Liver (tissue), 8 donors: ENCODE measurements at regions not wholly inside any gene's neighbourhood (a gene's known extent, or its start where the extent isn't known, plus 50 kb on each side); places are given as distances from the start of the nearest gene placed in this dataset.
"Not testable (repeated sequence)": the region's sequence is repeated elsewhere in the genome, so short reads cannot be mapped to it uniquely, and the experiment has no call there.

Source experiments
- DNase-seq: peaks from one replicate; pipeline ENCODE4 v3.0.0-alpha.2; 2017; ENCODE audit warnings: low spot score
- H3K27ac ChIP-seq, 2 donors: one replicate each; pipeline ENCODE4 v1.7.0; 2013; ENCODE audit warnings: inconsistent platforms in 2 of 2, low read length in 2 of 2, control low read depth in 1 of 2, low read depth in 1 of 2, mild to moderate bottlenecking in 1 of 2
- H3K27me3 ChIP-seq, 4 donors: one replicate each; pipeline versions ENCODE4 v1.6.1 to v1.7.0; 2013; ENCODE audit warnings: low read length in 3 of 4, inconsistent platforms in 1 of 4, mild to moderate bottlenecking in 1 of 4, moderate library complexity in 1 of 4; ENCODE audit not compliant: control insufficient read depth in 4 of 4, insufficient read depth in 4 of 4
- H3K36me3 ChIP-seq, 4 donors: one replicate each; pipeline versions ENCODE4 v1.6.1 to v1.7.0; 2013; ENCODE audit warnings: low read length in 3 of 4, mild to moderate bottlenecking in 3 of 4, low read depth in 1 of 4, moderate library complexity in 1 of 4; ENCODE audit not compliant: control insufficient read depth in 4 of 4, insufficient read depth in 3 of 4
- H3K4me1 ChIP-seq, 4 donors: one replicate each; pipeline versions ENCODE4 v1.6.1 to v1.7.0; 2013; ENCODE audit warnings: low read length in 3 of 4, mild to moderate bottlenecking in 3 of 4, moderate library complexity in 1 of 4; ENCODE audit not compliant: control insufficient read depth in 4 of 4, insufficient read depth in 4 of 4
- H3K4me3 ChIP-seq, 3 donors: one replicate each; pipeline versions ENCODE4 v1.6.1 to v1.7.0; 2013; ENCODE audit warnings: low read length in 3 of 3, control low read depth in 1 of 3, low read depth in 1 of 3, mild to moderate bottlenecking in 1 of 3
- H3K9ac ChIP-seq, 2 donors: one replicate each; pipeline ENCODE4 v1.7.0; 2013; ENCODE audit warnings: low read length in 2 of 2, mild to moderate bottlenecking in 2 of 2, moderate library complexity in 2 of 2, control low read depth in 1 of 2, low read depth in 1 of 2
- H3K9me3 ChIP-seq, 4 donors: one replicate each; pipeline versions ENCODE4 v1.6.1 to v1.7.0; 2013; ENCODE audit warnings: low read length in 3 of 4; ENCODE audit not compliant: control insufficient read depth in 4 of 4
- ATF3 ChIP-seq: IDR thresholded peaks from 2 replicates; pipeline ENCODE4 v1.6.1; 2016; ENCODE audit warnings: antibody characterized with exemption
- CTCF ChIP-seq: fragments of 150-350 bp; IDR thresholded peaks from 2 replicates; pipeline ENCODE4 v1.5.1; 2017; ENCODE audit warnings: improper control_type of control experiment, low read depth, low read length; ENCODE audit not compliant: missing input control
- EGR1 ChIP-seq, 2 donors: IDR thresholded peaks; 2 replicates each; pipeline ENCODE4 v1.6.1; 2016 to 2018; ENCODE audit warnings: antibody characterized with exemption in 2 of 2, low read depth in 2 of 2
- FOXA1 ChIP-seq: IDR thresholded peaks from 2 replicates; pipeline ENCODE4 v1.6.1; 2016; ENCODE audit warnings: antibody characterized with exemption
- FOXA2 ChIP-seq: IDR thresholded peaks from 2 replicates; pipeline ENCODE4 v1.6.1; 2016; ENCODE audit warnings: antibody characterized with exemption
- GABPA ChIP-seq, 2 donors: IDR thresholded peaks in 1 of 2; conservative IDR thresholded peaks in 1 of 2; 2 replicates each; pipeline ENCODE4 v1.6.1; 2016; ENCODE audit warnings: antibody characterized with exemption in 2 of 2, mild to moderate bottlenecking in 1 of 2, moderate library complexity in 1 of 2
- HNF4A ChIP-seq, 2 donors: conservative IDR thresholded peaks; 2 replicates each; pipeline ENCODE4 v1.6.1; 2016; ENCODE audit warnings: antibody characterized with exemption in 2 of 2, mild to moderate bottlenecking in 2 of 2
- HNF4G ChIP-seq: IDR thresholded peaks from 2 replicates; pipeline ENCODE4 v1.6.1; 2016; ENCODE audit warnings: antibody characterized with exemption
- JUND ChIP-seq, 2 donors: IDR thresholded peaks; 2 replicates each; pipeline ENCODE4 v1.6.1; 2016; ENCODE audit warnings: antibody characterized with exemption in 2 of 2
- RAD21 ChIP-seq, 2 donors: IDR thresholded peaks; 2 replicates each; pipeline ENCODE4 v1.6.1; 2016; ENCODE audit warnings: antibody characterized with exemption in 2 of 2, mild to moderate bottlenecking in 2 of 2
- REST ChIP-seq: IDR thresholded peaks from 2 replicates; pipeline ENCODE4 v1.6.1; 2016; ENCODE audit warnings: antibody characterized with exemption, mild to moderate bottlenecking
- RXRA ChIP-seq, 2 donors: IDR thresholded peaks; 2 replicates each; pipeline ENCODE4 v1.6.1; 2017 to 2018; ENCODE audit warnings: antibody characterized with exemption in 2 of 2, mild to moderate bottlenecking in 1 of 2
- SP1 ChIP-seq: IDR thresholded peaks from 2 replicates; pipeline ENCODE4 v1.6.1; 2018; ENCODE audit warnings: antibody characterized with exemption, mild to moderate bottlenecking
- TAF1 ChIP-seq: conservative IDR thresholded peaks from 2 replicates; pipeline ENCODE4 v1.6.1; 2016; ENCODE audit warnings: antibody characterized with exemption, mild to moderate bottlenecking
- YY1 ChIP-seq: IDR thresholded peaks from 2 replicates; pipeline ENCODE4 v1.6.1; 2016; ENCODE audit warnings: antibody characterized with exemption, mild to moderate bottlenecking
- ZBTB33 ChIP-seq: IDR thresholded peaks from 2 replicates; pipeline ENCODE4 v1.6.1; 2016; ENCODE audit warnings: antibody characterized with exemption
- WGBS: extraction: QIAGEN DNeasy Blood & Tissue Kit; methylation state at CpG from one replicate; pipeline ENCODE4 v1.1.7; 2013; 5-methylcytosine and 5-hydroxymethylcytosine counted together
- donor health status: healthy.
- donor health status: healthy.
- donor health status: healthy.
- donor health status: healthy.
- donor health status: healthy.

- 76% methylated on average over 4 of the region's 4 CpGs for WGBS
Observed at GRCh38 chr1:232344791-232345399, 285.0 kb downstream of the SIPA1L2 start.

GRCh38 chr1:232344186-232344585 lies 285.7 kb downstream of the SIPA1L2 start:
- not testable (repeated sequence) for H3K9ac ChIP-seq, H3K36me3 ChIP-seq, H3K4me3 ChIP-seq, H3K4me1 ChIP-seq, H3K27ac ChIP-seq, DNase-seq, H3K9me3 ChIP-seq, H3K27me3 ChIP-seq
- 77% methylated on average over 2 of the region's 3 CpGs for WGBS

More at GRCh38 chr1:232344791-232345399, 285.0 kb downstream of the SIPA1L2 start:
- no peak overlapping the region for H3K4me3 ChIP-seq
- no peaks in the 10 kb centered on the region for H3K4me1 ChIP-seq
- no peak overlapping the region for H3K9ac ChIP-seq
- H3K27ac ChIP-seq = no peak overlapping the region
- DNase-seq = no peak
- TF ChIP-seq RAD21 (IDR thresholded peaks at IDR 0.05) (no peak), RXRA (IDR thresholded peaks at IDR 0.05) (no peak), HNF4G (no peak), ZBTB33 (no peak), SP1 (no peak), JUND (IDR thresholded peaks at IDR 0.05) (no peak), FOXA1 (no peak), YY1 (no peak)
- H3K9me3 ChIP-seq = peaks cover 0 to 3% (median 3%) of the 10 kb centered on the region in 4 donors
- no peaks in the 10 kb centered on the region for H3K36me3 ChIP-seq
- no peaks in the 10 kb centered on the region for H3K27me3 ChIP-seq

- WGBS = 70% methylated on average over 4 of the region's 4 CpGs
- Histone ChIP-seq H3K36me3 (no peaks in the 10 kb centered on the region), H3K4me1 (no peaks in the 10 kb centered on the region), H3K9ac (no peak overlapping the region), H3K9me3 (peaks cover 0 to 3% (median 2%) of the 10 kb centered on the region in 4 donors), H3K27me3 (no peaks in the 10 kb centered on the region), H3K4me3 (no peak overlapping the region), H3K27ac (no peak overlapping the region)
- DNase-seq = no peak
- TF ChIP-seq EGR1 (IDR thresholded peaks at IDR 0.05; ENCODE audit: low read depth in 2 of 2) (no peak), JUND (IDR thresholded peaks at IDR 0.05) (no peak)
Observed at GRCh38 chr1:232340446-232340845, 289.5 kb downstream of the SIPA1L2 start.

GRCh38 chr1:232339073-232339472 lies 290.9 kb downstream of the SIPA1L2 start:
- Histone ChIP-seq H3K4me1 (no peaks in the 10 kb centered on the region), H3K4me3 (no peak overlapping the region), H3K9ac (no peak overlapping the region), H3K36me3 (no peaks in the 10 kb centered on the region), H3K27me3 (no peaks in the 10 kb centered on the region), H3K27ac (no peak overlapping the region), H3K9me3 (no peaks in the 10 kb centered on the region)
- TF ChIP-seq CTCF = no peak
- TF ChIP-seq HNF4A (conservative IDR thresholded peaks at IDR 0.05) = no peak
- no peak for TF ChIP-seq FOXA1
- no peak for TF ChIP-seq GABPA (IDR thresholded peaks at IDR 0.05 in 1 of 2, conservative IDR thresholded peaks at IDR 0.05 in 1 of 2)
- TF ChIP-seq TAF1 = no peak
- no peak for TF ChIP-seq ATF3
- no peak for TF ChIP-seq FOXA2
- TF ChIP-seq REST = no peak
- no peak for TF ChIP-seq YY1
- TF ChIP-seq EGR1 (IDR thresholded peaks at IDR 0.05; ENCODE audit: low read depth in 2 of 2) = no peak
- no peak for TF ChIP-seq RXRA (IDR thresholded peaks at IDR 0.05)
- TF ChIP-seq RAD21 (IDR thresholded peaks at IDR 0.05) = no peak
- DNase-seq = no peak
- 53% methylated on average over 2 of the region's 2 CpGs for WGBS
